ENCODE measurements at regions not wholly inside any gene's neighbourhood (a gene's known extent, or its start where the extent isn't known, plus 50 kb on each side); places are given as distances from the start of the nearest gene placed in this dataset.

- TF ChIP-seq CTCF (IDR thresholded peaks at IDR 0.05; ENCODE audit: low read depth, low read length, poor library complexity, severe bottlenecking) (no peak), EZH2phosphoT487 (IDR thresholded peaks at IDR 0.05; ENCODE audit: borderline replicate concordance, low read length) (no peak)
Observed at GRCh38 chr2:217189747-217190146, 329.9 kb upstream of the TNP1 start.

All from DOHH2 (cell line).